ENCODE measurements at regions not wholly inside any gene's neighbourhood (a gene's known extent, or its start where the extent isn't known, plus 50 kb on each side); places are given as distances from the start of the nearest gene placed in this dataset.
"Not testable (repeated sequence)": the region's sequence is repeated elsewhere in the genome, so short reads cannot be mapped to it uniquely, and the experiment has no call there.

DNA sequence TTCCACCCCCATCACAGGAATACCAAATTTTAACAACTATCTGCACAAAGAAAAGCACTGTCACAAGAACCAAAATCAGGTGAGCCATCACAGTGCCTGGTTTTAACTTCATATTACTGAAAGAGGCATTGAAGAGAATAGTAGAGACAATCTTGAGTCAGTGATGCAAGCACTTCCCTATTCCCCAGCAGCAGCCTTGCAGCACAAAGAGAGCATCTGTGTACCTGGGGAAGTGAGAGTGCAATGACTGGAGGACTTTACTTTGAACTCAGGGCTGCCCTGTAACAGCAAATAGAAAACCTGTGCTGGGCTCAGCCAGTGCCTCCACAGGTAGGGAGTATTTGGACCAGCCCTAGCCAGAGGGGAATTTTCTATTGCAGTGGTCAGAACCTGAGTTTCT is 361.8 kb downstream of the TEX13C start:
- DNase-seq = no peak

GRCh38 chrX:125690522-125690921 is 370.9 kb downstream of the TEX13C start:
- DNase-seq = not testable (repeated sequence)

GRCh38 chrX:125694171-125694570 is 374.5 kb downstream of the TEX13C start:
- DNase-seq = no peak

- no peak for DNase-seq
Measured at GRCh38 chrX:125709074-125709473, 389.4 kb downstream of the TEX13C start.

DNA sequence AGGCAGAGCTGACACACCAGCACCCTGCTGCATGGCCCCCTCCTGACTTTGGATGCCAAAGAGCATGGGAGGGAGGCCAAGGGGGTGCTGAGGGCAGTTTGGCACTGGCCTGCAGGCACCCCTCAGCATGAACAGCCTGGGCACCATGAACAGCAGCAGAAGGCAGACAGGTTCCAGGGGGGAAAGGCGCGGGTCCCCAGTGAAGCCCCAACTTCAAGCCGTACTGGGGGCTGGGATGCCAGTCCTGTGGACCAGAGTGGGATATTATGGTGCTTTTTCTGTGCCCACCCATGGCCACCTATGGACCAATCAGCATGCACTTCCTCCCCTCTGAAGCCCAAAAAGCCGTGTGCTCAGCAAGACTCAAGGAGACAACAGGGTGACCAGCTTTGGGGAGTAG is 389.9 kb downstream of the TEX13C start:
- no peak for DNase-seq

- no peak for DNase-seq
Measured at GRCh38 chrX:125710403-125711062, 390.9 kb downstream of the TEX13C start.

GRCh38 chrX:125711103-125711502 is 391.4 kb downstream of the TEX13C start:
- no peak for DNase-seq

- no peak for DNase-seq
Measured at GRCh38 chrX:125713633-125714032, 394.0 kb downstream of the TEX13C start.

- no peak for DNase-seq
Measured at GRCh38 chrX:125727117-125727516, 407.4 kb downstream of the TEX13C start.

- DNase-seq = no peak
Measured at GRCh38 chrX:125736008-125736729, 416.5 kb downstream of the TEX13C start.

DNA sequence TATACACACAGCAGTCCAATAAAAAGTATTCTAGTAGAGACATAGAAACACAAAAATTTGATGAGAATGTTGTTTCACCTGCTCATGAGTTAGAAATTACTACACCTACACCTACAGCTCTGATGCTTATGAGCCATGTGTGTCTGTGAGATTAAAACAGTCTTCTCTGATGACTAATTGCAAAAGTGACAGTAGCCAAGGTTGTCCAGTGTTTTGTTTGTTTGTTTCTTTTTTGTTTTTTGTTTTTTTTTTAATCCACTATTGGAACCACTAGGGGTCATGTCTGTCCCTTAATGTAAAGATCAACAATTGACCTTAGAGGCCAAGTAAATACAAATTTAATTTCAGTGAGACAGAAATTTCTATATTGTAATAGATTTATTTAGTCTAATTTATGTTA is 423.1 kb downstream of the TEX13C start:
- DNase-seq = no peak

DNA sequence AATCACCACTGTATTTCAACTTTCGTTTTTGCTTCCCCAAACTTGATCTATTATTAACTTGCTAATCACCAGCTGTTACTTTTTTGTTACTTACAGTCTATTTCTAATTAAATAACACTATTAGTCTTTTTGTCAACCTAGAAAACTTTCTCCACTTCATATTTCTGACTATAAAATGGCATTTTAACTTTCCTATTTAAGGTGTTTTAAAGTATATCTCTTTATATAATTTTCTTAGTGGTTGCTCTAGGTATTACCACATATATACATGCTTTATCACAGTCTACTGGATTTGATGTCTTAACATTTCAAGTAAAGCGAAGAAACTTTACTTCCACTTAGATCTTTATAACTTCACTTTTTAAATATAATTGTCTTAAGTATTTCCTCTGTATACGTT is 421.2 kb downstream of the DCAF12L2 start:
- no peak for DNase-seq

GRCh38 chrX:125757794-125758564 is 408.1 kb downstream of the DCAF12L2 start:
- DNase-seq = peak in 1 of 2 experiments; percentile 15

DNA sequence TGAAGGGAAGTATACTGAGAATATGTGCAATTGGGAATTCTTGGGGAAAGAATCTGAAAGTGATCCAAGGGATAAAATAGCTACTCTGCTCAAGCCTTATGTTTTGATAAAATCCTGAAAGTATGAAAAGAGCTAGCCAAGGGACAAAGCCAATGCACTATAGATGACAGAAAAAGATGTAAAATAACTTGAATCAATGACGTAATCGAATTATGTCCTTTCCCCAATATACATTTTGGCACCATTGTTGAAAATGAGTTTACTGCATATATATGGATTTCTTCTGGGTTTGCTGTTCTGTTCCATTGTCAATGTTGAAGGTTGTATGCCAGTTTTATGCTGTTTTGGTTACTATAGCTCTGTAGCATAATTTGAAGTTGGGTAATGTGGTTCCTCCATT is 407.3 kb downstream of the DCAF12L2 start:
- DNase-seq = no peak

GRCh38 chrX:125762954-125763353 is 403.1 kb downstream of the DCAF12L2 start:
- no peak for DNase-seq

DNA sequence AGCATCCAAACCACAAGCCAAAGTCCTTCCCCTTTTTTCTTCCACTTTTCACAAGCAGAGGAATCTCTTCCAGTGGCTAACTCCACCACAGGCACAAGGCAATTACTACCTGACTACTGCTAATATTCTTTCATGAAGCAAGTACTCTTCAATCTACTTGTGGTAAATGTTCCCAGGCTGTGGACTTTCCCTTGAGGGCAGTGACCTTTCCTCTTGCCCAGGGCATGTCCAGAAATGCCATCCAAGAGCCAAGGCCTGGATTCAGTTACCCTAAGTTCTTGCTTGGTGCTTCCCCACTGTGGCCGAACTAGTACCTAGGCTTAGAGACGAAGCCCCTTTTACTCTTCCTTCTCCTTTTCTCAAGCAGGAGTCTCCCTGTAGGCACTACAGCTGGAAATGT is 400.7 kb downstream of the DCAF12L2 start:
- DNase-seq = no peak

DNA sequence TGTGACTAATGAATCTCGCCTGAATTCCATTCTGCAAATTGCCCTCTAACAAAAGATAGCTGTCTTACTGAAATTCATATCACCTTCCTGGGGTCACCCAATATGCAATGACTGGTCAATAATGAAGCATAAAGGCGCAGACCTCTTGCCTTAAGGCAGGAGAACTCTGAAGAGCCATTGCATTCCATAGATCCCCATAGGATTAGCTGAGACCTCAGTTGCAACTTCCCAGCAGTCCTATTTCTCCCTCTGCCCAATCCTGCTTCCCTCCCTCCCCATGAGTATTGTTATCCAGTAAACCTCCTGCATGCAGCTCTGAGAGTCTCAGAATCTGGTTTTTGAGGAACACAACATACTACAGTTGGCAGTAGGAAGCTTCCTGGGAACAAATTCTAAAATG is 396.5 kb downstream of the DCAF12L2 start:
- DNase-seq = no peak

DNA sequence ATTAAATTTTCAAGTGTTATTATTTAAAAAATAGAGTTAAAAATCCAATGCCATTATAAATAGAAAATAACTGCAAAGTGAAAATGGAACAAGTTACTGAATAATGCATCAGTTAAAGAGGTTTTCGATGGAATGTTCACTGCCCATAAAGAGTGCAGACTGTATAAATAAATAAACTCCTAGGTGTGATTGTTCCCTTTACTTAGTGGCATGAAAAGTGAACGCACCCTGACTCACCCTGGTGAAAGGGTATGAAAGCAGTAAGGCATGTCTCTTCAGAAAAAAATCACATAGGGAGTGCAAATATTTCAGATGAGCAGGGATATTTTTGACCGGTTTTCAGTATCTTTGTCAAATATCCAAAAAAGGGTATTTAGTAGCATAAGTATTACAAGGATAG is 387.8 kb downstream of the DCAF12L2 start:
- DNase-seq = no peak

DNA sequence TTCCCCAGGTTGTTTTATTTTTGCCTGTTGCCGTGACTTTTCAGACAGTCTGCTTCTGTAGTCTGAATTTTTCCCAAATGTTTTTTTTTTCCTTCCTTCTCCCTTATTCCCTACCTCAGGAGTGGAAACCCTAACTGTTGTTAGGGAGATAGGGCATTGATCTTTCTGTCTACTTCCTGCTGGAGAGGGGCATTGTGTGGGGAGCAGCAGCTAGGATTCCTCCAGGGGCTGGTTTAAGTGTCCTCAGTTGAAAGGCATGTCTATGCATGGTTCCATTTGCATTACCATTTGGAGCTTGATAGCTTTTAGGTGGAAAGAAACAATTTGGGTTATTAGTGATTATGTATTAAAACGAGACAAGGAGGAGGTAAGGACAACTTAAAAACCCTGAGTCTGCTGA is 383.9 kb downstream of the DCAF12L2 start:
- no peak for DNase-seq

- DNase-seq = no peak
Measured at GRCh38 chrX:125786316-125786715, 379.8 kb downstream of the DCAF12L2 start.

DNA sequence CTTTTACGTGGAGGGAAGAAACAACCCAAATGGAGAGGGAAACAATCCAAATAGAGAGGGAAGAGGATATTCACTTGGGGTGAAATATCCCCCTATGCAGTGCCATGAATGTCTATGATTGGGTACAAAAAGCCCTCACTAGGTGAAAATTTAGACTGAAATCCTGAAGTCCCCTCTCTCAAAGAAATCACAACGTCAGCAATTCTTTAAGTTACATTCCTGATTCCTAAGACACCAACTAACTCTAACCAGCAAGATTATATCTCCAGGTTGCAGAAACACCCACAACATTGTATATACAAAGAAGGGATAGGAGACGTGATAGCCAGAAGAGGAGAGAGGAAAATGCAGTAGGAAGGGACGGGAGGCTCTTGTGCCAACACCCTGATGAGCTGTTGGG is 374.3 kb downstream of the DCAF12L2 start:
- DNase-seq = no peak

- DNase-seq = no peak
Measured at GRCh38 chrX:125810856-125811255, 355.2 kb downstream of the DCAF12L2 start.

GRCh38 chrX:125826080-125826479 is 340.0 kb downstream of the DCAF12L2 start:
- peak in 1 of 2 experiments; percentile 17 for DNase-seq
